Activated CD4-positive, alpha-beta T cell treated with anti-CD3 and anti-CD28 coated beads for 24 hours (primary cell): ENCODE measurements at regions not wholly inside any gene's neighbourhood (a gene's known extent, or its start where the extent isn't known, plus 50 kb on each side); places are given as distances from the start of the nearest gene placed in this dataset.
"Not testable (repeated sequence)": the region's sequence is repeated elsewhere in the genome, so short reads cannot be mapped to it uniquely, and the experiment has no call there.

Experiments
- DNase-seq, 2 donors: peaks; one replicate each; pipeline ENCODE4 v3.0.0-alpha.2; 2020; ENCODE audit warnings: low read depth in 2 of 2

DNA sequence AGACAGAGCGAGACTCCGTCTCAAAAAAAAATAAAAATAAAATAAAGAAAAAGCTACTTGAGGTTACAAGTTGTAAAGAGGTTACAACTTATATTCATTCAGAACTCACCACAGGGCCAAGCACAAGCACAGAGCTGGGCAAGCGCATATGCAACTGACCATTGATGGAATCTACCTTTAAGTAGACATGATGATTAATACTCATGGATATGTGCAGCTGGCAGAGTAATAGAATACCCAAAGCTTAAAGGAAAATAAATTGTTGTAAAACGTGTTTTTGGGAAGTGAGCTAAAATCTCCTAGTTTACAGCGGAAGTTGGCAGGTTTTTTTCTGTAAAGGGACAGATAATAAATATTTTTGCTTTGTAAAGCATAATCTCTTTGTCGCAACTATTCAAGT, 111.6 kb downstream of the TMEM168 start:
- no peak for DNase-seq

- DNase-seq: not testable (repeated sequence)
Measured at GRCh38 chr7:112689466-112690177, 100.6 kb downstream of the TMEM168 start.

- DNase-seq: no peak
Measured at GRCh38 chr7:112692333-112692732, 97.9 kb downstream of the TMEM168 start.

- not testable (repeated sequence) for DNase-seq
Measured at GRCh38 chr7:112697211-112697610, 93.0 kb downstream of the TMEM168 start.

- no peak for DNase-seq
Measured at GRCh38 chr7:112699725-112700513, 90.3 kb downstream of the TMEM168 start.

DNA sequence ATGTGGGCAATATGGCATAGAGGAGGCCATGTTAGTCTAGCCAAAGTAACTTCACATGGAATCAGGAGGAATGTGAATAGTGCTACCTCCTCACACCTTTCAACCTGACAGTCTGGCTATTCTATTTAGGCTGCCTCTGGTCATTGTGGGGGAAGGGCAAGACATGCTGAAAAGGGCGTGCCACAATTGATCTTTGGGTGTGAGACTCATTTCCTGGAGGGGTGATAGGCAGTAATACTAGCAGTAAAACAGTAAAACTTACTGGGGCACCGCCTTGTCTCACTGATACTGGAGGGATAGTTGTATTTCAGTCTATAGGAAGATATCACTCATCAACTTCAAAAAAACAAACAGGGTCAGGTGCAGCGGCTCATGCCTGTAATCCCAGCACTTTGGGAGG, 88.7 kb downstream of the TMEM168 start:
- DNase-seq: no peak

- no peak for DNase-seq
Measured at GRCh38 chr7:112707655-112708054, 82.5 kb downstream of the TMEM168 start.

DNA sequence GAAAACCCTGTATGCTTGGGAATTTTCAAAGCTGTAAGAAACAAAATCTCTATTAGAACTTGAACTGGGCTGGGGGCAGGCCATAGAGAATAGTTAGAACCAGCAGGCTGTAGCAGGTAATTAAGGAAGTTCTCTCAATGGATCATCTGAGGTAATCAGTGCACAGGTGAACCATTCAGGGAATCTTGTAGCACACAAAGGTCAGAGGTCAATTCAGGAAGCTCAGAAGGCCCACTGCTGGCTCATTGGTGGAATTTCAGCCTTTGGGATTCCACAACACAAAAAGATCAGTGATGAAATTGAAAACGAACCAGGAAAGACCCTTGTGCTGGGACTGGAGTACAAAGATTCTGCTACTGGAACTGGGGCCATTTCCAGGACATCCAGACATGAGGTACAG, 82.0 kb downstream of the TMEM168 start:
- no peak for DNase-seq
